NCI-H774 (cell line): ENCODE measurements at regions not wholly inside any gene's neighbourhood (a gene's known extent, or its start where the extent isn't known, plus 50 kb on each side); places are given as distances from the start of the nearest gene placed in this dataset.
A peak's percentile ranks its signal among the peaks of the same experiment; 100 is the strongest.

Experiments used
- DNase-seq: peaks from one replicate; lab custom pipeline; 2025; lab: John Stamatoyannopoulos, UW

DNA sequence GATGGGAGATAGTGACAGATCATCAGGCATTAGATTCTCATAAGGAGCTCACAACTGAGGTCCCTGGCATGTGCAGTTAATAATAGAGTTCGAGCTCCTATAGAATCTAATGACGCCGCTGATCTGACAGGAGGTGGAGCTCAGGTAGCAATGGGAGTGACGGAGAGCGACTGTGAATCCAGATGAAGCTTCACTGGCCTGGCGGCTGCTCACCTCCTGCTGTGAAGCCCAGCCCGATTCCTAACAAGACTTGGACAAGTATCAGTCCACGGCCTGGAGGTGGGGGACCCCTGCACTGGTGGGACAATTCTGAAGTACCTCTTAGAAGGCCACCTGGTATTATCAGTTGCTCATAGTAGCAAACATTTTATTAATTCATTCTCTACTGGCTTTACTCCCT lies 377.9 kb upstream of the ITGA1 start:
- DNase-seq = no peak

DNA sequence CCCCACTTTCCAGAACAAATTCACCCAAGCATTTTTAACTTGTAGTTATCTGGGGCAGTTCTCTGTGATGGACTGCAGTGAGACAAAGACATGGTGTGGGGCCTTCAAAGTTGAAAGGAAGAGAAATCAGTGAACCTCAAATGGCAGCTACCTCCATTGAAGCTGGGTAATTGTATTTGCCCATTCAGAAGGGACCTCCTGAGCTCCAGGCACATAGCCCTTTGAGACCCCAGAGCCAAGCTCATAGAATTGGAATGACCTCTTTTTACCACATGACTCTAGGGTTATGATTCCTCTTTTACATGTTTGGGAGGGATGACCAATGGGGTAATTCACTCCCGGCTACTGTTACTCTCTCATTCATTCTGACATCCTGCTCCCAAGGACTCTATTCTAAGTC lies 368.4 kb upstream of the ITGA1 start:
- DNase-seq = no peak

DNA sequence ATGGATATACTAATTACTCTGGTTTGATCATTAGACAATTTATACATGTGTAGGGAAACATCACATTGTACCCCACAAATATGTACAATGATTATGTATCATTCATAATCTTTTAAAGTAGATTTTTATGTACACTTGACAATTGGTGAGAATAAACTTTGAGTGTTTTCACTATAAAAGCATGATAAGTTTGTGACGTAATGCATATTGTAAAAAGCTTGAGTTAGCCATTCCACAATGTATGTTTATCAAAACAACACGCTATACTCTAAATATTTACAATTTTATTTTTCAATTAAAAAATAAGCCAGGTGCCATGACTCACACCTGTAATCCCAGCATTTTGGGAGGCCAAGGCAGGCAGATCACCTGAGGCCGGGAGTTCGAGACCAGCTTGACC lies 360.1 kb upstream of the ITGA1 start:
- no peak for DNase-seq

DNA sequence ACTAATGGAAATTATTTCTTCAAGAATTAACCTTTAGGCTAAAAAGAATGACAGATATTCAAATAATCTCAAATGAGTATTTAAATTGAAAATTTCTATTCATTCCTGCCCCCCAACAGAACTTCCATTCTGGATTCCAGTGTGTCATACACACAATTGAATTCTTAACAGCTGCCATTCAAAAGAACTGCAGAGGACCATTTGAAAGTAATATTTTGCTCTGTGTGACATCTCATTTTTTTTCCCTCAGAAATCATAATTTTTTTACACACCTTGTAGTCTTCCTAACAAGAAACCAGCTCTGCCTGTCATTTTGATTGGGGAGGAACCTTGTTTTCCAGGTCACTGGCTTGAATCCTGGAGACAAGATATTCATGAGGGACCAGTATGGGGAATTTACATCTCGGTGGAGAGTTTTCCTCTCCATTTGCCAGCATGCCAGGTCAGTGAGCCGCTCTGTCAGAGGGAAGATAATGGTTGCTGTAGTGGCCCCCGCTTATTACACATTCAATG lies 358.7 kb upstream of the ITGA1 start:
- no peak for DNase-seq

DNA sequence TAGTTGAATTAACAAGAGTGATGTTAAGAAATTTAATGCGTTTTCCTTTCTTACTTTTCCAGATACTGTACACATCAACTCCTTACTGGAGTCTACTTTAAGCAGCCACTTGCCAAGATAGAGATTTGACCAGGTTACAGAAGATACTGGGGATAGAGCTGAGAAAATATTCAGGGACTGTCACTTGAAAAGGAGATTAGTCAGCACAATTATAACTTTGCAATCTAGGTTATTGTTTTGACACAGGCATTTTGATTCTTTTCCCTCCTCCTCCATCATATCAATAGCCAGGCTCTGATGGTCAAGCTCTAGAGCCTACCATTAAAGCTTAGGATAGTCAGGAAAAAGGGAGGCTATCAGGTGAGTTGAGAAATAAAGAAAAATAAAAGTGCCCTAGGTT lies 345.9 kb upstream of the ITGA1 start:
- DNase-seq = no peak

DNA sequence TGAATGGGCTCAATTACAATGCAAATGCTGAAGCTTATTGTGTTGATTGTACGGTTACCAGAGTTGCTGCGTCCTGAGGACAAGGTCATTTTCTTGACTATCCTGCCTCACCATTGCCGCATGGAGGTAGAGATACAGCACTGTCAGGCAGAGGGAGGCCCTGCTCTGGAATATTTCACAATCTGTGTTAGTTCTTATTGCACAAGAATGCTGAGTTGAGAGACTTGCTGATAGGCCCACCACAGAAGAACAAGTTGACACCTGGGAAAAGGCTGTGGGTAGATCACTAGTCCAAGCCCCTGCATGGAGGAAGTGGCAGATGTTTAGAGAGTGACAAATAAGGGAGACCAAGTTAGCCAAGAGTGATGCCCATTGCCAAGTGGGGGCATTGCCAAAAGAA lies 344.5 kb upstream of the ITGA1 start:
- no peak for DNase-seq

DNA sequence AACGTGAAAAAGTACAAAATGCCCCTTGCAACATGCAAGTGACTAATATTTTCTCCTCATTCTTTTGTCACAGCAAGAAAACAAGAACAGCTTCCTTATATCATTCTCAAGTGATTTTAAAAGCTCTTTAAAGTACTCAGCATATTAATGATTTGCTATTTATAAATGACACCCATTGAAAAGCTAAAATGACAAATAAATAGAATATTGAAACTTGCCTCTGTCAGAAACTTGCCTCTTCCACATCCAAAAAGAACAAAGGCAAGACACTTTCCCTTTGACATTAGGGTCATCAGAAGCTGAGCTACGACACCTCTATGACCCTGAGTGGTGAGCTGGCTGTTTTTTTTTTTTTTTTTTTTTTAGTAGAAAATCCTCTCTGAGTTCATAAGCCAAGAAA lies 339.6 kb upstream of the ITGA1 start:
- no peak for DNase-seq

DNA sequence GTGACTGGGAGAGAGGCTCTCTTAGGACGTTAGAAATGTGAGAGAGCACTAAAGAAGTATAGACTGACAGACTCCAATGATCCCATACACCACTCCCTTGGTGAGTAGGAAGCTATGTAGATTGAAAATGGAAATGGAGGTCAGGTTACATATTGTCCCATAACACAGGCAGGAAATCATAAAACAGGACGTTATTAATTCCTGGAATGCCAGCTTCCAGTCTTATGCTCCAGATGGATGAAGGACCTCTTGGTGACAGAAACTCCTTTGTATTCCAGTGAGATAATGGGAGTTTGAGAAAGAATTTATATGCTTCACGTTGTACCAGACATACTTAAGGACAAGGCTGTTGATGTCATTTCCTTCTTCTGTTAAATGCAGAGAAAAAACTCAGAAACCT lies 338.2 kb upstream of the ITGA1 start:
- no peak for DNase-seq

DNA sequence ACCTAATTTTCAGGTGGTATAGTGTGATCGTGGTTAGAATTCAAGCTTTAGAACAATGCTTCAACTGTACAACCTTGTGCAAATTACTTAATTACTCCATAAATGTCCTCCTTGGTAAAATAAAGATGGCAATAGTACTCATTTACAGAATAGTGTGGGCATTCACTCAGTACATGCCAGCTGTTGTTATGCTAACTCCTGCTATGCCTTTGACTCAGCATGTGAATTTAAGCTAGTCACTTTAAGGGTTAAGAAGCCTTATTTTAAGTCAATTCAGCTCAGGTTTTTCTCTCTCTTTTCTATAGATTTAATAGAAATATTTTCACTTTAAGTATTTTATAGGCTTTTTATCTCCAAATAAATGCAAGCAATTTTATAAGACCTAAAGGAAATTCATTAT lies 335.6 kb upstream of the ITGA1 start:
- no peak for DNase-seq

DNA sequence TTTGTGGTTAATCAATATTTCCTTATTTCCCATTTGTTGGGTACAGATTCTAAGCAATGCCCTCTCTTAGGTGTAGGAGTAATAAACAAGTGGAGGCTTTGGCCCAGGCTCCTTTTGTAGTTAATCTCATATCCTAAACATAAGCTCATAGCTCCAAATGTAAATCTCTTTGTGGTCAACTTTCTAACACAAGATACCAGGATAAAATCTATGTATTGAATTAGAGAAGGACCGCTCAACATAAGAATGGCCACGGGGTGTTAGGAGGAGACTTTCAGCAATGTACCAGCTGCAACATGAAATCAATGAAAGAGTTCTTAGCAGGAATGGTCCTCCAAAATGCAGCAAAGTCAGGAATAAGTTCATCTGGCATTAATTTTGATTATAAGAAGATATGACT lies 334.5 kb upstream of the ITGA1 start:
- no peak for DNase-seq

DNA sequence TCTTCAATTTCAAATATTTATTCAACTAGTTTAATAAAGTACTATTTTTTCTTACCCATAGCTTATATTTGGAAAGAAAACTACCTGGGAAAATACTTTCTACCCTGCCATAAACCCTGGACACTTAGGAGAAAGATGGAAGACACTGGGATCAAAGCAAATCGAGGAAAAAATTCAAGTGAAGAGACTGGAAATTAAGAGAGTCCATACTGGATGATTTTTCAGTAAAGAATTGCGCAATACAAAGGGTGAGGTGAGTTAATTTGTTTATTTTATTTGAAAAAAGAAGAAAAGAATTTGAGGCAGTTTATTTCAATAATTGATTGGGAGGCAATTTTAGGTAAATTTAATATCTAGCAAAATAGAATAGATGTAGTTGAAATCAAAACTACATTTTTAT lies 331.8 kb upstream of the ITGA1 start:
- DNase-seq = no peak

DNA sequence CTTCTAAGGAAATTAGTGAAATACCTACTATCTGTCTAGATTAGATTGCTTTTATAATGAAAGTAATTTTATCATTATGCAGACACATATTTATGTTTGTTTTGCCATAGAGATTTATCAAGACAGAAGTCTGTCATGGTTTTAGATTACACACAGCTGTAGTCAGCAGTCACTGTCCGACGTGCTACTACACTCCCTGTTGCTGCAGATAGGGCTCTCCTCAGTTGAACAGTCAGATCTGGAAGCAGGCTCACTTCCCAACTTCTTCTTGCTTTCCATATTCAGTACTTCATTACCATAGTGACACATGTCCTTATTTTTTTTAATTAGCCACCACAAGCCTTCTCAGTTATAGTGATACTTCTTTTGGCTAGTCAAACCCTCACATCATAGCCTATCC lies 329.9 kb upstream of the ITGA1 start:
- DNase-seq = no peak

DNA sequence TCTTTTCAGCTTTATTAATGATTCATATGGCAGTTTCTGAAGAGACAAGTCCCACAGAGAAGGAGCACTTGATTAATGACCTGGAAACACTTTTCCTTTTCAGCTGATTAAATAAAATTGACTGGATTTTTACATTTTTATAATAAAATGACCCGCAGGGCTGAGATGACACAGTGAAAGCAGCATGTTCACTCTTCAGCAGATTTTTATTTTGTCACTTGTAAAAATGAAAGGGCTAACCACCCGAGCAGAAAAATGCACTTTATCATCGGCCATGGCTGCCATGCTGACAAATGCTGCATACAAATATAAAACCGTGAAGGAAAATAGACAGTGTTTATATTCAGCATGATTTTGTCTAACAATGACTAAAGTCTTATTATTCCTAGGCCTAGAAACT lies 321.6 kb upstream of the ITGA1 start:
- DNase-seq = no peak

DNA sequence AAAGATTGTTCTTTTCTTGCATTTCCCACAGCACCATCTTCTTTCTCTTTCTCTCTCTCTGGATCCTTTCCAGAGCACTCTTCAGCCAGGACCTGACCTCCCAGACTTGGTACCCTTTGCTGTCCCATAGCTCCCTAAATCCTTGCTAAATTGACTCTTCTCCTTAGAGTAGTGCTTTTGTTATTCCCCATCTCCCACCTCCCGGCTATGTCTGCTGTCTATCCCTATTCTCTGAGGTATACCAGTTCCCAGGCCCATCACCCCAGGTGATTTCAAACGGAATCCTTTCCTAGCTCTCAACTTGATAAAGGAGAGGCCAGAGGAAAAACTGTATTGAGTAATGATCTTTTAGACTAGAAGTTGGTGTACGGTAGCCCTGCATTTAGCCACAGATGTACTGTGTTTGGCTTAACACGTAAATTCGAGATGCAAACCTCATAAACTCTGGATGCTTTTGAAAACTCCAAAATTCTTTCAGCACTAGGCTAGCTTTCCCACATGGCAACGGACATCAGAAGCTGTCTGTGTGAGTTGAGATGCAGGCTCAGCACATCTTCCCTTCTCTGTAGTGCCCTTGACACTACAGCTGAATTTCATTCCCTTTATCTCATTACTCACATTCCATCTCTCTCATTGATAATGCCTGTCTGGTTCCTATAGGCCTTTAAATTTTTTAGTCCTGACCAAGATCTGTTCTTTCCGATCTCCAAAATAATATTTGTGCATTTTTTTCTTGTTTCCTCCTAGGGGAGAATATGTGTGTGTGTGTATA lies 320.8 kb upstream of the ITGA1 start:
- no peak for DNase-seq

DNA sequence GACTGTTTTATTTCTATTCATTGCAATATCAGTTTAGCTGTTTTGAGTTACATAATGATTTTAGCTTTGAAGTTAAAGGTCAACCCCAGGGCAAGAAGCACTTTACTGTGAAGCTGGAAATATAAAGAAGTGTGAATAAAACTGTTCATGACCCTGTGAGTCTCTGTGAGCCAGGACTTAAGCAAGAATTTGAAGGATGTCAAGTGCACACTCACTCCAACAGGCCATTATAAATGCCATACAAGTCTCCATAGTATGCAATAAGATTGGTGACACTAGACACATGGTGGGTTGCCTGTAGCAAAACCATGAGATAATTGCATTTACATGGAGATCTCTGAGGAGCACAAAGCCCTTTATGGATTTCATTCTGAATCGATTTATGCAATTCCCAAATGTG lies 318.7 kb upstream of the ITGA1 start:
- DNase-seq = no peak

DNA sequence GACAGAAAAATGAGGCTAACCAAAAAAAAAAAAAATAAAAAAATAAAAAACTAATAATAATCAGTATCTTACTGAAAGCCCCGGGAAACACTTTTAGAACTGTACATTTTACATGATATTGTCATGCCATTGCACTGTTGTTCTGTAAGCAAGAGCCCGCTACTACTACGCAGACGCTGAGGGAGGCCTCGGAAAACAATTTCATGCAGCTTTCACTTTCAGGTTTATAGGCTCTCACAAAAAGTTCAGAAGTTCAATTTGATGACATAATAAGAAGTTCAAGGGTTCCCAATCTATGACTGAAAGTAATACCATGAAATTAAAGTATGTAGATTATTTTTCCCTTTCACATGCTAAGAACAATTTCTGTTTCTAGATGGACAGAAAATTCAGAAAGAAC lies 318.3 kb upstream of the ITGA1 start:
- DNase-seq = no peak

DNA sequence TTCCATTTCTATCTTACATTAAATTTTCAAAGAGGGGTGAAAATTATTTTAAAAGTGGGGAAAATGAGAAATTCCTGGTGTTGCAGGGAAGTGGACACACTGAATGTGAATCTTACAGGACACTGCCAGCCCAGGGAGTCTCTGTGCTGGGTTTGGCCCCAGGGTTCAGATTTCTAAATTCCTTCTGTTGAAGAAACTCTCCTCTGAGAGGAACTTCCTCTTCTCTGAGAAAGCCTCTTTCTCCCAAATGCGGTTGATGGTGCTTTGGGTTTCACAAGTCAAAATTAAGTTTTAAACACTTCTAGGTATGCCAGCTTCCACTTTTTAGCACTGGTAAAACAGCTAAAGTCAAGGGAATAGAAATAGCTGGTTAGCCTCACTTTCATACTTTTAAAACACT lies 317.9 kb upstream of the ITGA1 start:
- no peak for DNase-seq

DNA sequence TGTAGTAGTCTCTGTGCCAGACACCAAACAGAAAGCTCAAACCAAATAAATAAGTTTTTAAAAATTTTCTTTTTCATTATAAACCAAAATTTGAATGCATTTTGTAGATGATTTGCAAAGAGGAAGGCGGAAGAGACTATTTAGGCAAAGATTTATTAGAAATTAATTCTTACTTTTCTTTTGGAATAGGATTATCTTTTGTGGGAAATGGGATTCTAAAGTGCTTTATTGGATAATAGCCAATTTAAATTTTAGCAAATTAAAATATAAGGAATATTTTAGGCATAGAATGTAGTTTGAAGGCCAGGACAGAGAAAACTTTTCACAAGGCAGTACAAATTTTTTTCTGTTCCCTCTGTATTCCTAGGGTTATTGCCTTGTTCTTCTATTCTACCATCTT lies 311.4 kb upstream of the ITGA1 start:
- DNase-seq = no peak

DNA sequence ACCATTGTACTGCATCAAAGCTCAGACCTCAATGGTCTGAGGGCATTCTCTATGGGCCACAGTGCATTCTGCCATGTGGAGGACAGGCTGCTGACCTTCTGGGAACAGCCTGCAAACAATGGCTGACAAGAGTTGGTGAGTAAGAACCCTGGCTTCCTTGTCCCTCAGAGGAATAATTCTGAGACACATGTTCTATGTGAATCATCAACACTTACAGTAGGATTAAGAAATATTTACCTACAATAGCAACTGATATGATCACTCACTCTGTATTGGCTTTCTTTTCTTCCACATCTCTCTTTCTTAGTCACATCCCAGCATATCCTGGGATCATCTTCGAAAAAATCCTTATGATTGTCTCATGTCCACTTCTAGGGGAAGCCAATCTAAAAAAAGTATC lies 306.5 kb upstream of the ITGA1 start:
- DNase-seq = no peak

DNA sequence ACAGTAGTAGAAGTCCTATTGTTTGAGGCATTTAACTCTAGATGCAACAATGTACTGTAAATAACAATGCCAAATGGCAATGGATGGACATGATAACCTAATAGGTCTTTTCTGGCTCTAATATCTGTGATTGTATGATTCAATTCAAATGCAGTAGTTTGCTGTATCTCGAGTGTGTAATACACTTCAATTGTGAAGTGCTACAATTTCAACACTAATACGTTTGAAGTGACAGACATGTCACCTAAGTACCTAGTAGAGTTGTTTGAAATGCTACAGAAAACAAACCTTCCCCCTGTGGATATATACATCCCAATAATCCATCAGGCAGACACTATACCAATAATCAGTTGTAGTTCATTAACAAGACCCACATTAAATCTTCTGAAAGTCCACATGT lies 305.9 kb upstream of the ITGA1 start:
- DNase-seq = no peak

DNA sequence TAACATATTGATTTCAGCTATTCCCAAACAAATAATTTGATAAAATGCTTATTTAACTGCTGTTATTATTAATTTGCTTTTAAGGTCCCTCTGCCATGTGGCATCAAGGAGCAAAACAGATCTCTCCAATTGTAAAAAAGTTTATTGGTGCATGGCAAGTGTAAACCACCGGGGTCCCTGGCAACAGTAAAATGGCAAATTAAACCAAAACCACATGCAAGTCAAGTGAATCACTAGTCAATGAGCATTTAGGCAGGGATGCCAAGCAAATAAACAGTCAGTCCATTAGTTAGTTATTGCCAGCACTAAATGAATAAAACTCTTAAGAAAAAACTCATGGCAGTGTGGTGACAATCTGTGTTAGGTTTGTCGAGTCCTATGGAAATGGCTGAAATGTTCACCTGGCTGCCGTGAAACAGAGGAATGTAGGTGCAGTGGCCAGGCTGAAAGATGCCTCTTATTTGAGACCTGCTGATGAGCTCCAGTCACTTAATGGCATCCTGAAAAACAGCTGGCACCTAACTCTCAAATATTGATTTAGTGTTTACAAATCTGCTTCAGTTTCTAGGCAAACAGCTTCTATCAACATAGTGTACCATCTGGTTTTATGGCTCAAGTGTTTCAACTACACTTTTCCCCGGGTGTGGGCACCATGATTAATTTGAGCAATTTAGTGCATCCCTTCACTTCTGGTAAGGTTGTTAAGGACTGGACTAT lies 296.5 kb upstream of the ITGA1 start:
- DNase-seq = peak; percentile 94

DNA sequence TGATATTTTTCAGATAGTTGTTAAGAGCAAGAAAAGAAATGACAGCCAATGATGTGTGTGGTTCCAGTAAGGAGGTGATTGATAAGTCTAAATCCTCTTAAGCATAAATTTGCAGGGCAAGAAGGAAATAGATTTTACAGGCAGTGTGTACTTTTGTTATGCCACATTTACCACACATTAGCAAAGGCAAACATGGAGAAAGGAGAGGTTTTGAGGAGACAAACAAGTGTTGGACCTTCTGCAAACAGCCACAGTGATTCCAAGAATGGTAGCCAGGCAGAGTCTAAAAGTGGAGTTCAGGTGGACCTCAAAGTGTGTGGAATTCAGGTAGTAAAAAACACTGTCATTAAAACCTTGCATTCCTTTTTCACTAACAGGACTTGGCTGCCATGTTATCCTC lies 295.9 kb upstream of the ITGA1 start:
- peak; percentile 79 for DNase-seq

DNA sequence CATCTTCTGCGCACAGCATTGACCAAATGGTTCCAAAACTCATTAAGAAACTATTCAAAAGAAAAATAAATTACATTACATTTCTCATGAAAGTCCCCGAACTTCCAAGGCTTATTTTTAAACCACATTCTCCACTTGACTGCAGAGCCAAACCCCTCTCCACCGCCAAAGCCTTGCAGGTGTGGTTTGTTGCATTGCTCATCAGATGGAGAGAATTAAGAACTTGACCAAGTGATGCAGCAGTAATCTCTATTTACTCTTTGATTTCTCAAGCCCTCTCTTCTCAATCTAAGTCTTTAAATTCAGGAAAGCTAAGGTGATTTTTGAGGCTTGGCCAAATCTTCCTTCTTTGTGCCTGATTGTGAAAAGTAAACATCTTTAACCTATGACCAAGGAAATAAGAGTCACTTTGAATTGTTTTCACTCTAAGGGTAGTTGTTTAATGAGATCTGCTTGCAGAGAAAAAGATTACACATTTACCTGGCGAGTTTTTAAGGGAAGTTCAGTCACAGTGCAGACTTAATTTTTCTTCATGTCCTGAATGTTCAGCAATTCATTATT lies 290.5 kb upstream of the ITGA1 start:
- no peak for DNase-seq
